ENCODE measurements at regions not wholly inside any gene's neighbourhood (a gene's known extent, or its start where the extent isn't known, plus 50 kb on each side); places are given as distances from the start of the nearest gene placed in this dataset.
"Not testable (repeated sequence)": the region's sequence is repeated elsewhere in the genome, so short reads cannot be mapped to it uniquely, and the experiment has no call there.

- no peak for DNase-seq
Measured at GRCh38 chr3:178304758-178305467, 231.3 kb upstream of the KCNMB2 start.

GRCh38 chr3:178306432-178307115, 229.7 kb upstream of the KCNMB2 start:
- no peak for DNase-seq

GRCh38 chr3:178308771-178309170, 227.5 kb upstream of the KCNMB2 start:
- DNase-seq = no peak

- DNase-seq = no peak
Measured at GRCh38 chr3:178310949-178311348, 225.3 kb upstream of the KCNMB2 start.

- DNase-seq = no peak
Measured at GRCh38 chr3:178313716-178314115, 222.5 kb upstream of the KCNMB2 start.

- no peak for DNase-seq
Measured at GRCh38 chr3:178318340-178318739, 217.9 kb upstream of the KCNMB2 start.

GRCh38 chr3:178318941-178319816, 217.1 kb upstream of the KCNMB2 start:
- no peak for DNase-seq

- DNase-seq = no peak
Measured at GRCh38 chr3:178320456-178321351, 215.5 kb upstream of the KCNMB2 start.

- no peak for DNase-seq
Measured at GRCh38 chr3:178324356-178324755, 211.9 kb upstream of the KCNMB2 start.

GRCh38 chr3:178325330-178325729, 210.9 kb upstream of the KCNMB2 start:
- no peak for DNase-seq

- DNase-seq = no peak
Measured at GRCh38 chr3:178329936-178330335, 206.3 kb upstream of the KCNMB2 start.

- no peak for DNase-seq
Measured at GRCh38 chr3:178334239-178334638, 202.0 kb upstream of the KCNMB2 start.

- peak; percentile 35 for DNase-seq
Measured at GRCh38 chr3:178336336-178336735, 199.9 kb upstream of the KCNMB2 start.

GRCh38 chr3:178340506-178340905, 195.7 kb upstream of the KCNMB2 start:
- no peak for DNase-seq

GRCh38 chr3:178341636-178342035, 194.6 kb upstream of the KCNMB2 start:
- DNase-seq = no peak

- DNase-seq = no peak
Measured at GRCh38 chr3:178342111-178342510, 194.1 kb upstream of the KCNMB2 start.

- DNase-seq = no peak
Measured at GRCh38 chr3:178343433-178344038, 192.7 kb upstream of the KCNMB2 start.

- no peak for DNase-seq
Measured at GRCh38 chr3:178345944-178346343, 190.3 kb upstream of the KCNMB2 start.

GRCh38 chr3:178348561-178349217, 187.5 kb upstream of the KCNMB2 start:
- DNase-seq = peak; percentile 4

- DNase-seq = not testable (repeated sequence)
Measured at GRCh38 chr3:178349218-178349596, 187.0 kb upstream of the KCNMB2 start.

GRCh38 chr3:178350763-178351162, 185.5 kb upstream of the KCNMB2 start:
- no peak for DNase-seq
